ENCODE measurements at regions not wholly inside any gene's neighbourhood (a gene's known extent, or its start where the extent isn't known, plus 50 kb on each side); places are given as distances from the start of the nearest gene placed in this dataset.

DNA sequence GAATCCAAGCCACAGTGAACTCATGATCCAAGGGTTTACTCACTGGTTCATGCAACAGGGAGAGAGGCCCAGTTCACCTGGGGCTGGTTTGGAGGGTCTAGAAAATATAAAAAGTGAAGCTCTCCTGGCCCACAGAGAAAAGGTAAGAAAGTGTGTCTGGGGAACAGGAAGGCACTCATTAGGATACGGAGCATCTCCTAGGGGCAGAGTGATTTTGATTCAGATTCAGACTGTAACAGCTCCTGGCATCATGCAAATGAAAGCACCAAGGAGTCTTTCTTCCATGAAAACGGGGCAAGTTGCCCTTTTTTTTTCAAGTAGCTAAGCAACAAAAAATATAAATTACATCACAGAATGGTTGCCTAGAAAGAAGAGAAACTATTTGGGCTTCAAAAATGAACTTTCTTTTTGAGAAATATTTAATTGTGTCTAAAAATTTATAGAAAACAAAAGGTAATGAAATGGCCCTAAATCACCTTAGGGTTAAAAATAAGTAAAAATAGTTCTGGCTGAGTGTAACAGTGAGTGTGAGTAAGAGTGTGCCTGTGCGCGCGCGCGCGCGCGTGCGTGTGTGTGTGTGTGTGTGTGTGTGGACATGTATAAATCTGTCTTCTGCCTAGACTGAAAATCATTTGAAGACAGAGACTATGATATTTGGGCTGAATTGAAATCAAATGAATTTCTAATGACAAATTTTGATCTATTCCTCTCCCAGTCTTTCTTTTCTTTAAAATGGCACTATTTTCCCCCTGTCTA is 177.8 kb upstream of the ZNF462 start:
- no peak for DNase-seq

DNA sequence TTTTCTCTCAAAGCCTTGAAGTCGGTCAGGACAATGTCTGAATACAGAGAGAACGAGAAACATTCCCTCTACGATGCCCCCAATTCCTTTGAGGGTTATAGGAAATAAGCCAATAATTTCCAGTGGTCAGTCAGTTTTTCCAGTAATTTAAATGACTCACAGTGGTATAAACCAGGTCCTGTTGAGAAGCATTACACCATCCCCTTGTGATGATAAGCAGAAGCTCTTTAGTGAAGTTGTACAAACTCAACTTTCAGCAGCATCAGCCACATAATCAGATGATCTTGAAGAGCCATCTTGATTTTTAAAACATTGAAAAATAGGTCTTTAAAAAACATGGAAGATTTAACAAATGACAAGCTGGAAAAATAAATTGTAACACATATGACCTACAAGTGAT is 173.9 kb upstream of the ZNF462 start:
- DNase-seq = no peak

- DNase-seq = no peak
Measured at GRCh38 chr9:106691627-106692026, 171.3 kb upstream of the ZNF462 start.

DNA sequence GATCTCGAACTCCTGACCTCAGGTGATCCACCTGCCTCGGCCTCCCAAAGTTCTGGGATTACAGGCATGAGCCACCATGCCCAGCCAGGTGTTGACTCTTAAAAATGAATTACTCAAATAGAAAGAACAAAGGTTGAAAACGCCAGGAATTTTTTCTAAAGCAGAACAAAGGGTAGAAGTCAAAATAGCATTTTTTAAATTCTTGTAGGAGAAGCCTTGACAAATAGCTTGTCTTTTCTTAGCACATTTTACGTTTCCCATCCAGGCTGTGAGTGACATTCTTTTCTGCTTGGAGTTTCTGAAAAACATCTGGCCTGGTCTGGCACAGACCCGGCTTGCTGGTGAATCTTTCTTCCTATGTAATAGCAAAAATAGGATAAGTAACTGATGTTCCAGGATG is 169.4 kb upstream of the ZNF462 start:
- DNase-seq = no peak

DNA sequence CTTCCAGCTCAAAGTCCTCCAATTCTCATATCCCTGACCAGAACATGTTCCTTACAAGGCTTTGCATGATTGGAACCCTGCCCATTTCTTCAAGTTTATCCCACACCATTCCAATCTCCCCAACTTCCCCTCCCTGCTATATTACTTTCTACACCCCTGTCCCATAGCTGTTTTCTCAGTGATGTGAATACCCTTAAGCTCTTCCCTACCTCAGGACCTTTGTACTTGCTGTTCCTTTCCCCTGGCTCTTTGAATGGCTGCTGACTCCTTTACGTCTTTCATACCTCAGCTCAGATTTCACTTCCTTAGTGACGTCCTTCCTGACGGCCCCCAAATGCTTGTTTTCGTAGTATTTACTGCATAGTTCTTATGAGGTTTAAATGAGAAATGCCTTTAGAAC is 166.2 kb upstream of the ZNF462 start:
- no peak for DNase-seq

DNA sequence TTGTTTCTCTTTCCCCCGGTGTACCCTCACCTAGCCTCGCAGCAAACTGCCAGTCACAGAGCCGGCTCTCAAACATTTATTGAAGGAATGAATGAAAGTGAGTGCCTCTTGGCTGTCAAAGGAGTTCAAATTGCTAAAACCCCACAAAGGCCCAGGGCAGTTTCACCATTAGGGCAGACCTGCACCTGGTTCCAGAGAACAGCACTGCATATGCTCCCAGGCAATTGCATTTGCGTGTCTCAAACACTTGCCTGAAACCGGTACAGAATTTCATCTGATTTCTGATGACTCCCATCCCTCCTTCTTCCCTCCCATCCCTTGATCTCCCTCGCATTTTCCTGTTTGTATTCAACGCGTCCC is 165.6 kb upstream of the ZNF462 start:
- no peak for DNase-seq

GRCh38 chr9:106697750-106698502 is 165.0 kb upstream of the ZNF462 start:
- DNase-seq = no peak

DNA sequence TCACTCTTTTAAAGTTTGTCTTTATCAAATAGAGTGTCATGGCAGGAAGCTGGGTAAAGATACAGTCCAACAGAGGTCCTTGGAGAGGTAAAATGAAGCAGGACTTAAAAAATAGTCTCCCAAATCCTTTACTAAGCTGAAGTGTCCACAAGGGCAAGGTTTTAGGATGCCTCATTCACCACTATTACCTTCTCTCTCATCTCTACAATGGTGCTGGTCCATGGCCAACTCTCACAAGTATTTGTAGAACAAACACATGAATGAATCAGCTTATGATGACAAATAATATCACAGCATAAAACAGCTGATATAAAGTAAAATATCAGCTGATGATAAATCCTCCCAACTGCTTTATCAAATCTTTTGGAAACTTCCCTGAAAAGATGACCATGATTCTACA is 162.3 kb upstream of the ZNF462 start:
- DNase-seq = no peak

GRCh38 chr9:106701611-106702010 is 161.4 kb upstream of the ZNF462 start:
- DNase-seq = no peak

DNA sequence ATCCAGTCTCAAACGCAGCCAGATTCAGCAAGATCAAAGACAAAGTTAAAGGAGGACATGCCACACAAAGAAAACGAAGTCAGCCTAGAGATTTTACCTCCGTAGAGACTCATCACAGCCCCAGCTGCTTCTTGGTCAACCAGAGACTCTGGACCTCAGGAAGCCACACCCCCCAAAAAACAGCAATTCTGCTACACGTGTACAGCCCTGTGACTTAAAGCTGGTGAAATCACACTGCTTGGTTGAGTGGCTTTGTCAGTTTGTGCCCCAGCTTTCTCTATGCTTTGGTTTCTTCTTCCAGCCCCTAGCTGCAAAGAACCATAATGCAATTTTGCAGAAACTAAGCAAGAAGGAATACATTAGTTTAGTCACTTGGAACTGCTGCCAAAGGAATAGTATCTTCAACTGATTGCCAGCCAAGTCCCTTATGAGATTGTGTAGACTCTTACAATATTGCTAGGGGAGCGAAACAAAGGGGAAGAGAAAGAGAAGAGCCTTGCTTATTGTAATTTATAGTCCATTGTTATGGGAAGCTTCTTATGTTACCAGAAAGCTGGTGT is 158.8 kb upstream of the ZNF462 start:
- DNase-seq = no peak

DNA sequence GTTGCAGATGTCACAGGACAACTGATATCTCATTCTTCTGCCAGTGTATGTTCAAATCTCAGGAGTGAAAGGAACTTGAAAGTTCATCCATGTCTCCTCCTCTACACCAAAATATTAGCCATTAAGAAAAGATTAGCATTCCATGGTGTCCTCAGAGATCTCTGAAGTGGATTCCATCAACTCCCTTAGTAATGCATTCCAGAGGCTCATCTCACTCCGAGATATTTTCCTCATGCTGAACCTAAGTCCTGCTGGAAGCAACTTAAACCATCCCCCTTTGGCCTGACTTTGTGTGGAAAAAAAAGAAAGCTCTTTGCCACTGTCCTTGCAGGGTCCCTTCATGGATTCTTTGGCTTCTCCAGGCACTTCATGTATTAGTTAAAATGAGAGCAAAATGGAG is 155.7 kb upstream of the ZNF462 start:
- DNase-seq = no peak

DNA sequence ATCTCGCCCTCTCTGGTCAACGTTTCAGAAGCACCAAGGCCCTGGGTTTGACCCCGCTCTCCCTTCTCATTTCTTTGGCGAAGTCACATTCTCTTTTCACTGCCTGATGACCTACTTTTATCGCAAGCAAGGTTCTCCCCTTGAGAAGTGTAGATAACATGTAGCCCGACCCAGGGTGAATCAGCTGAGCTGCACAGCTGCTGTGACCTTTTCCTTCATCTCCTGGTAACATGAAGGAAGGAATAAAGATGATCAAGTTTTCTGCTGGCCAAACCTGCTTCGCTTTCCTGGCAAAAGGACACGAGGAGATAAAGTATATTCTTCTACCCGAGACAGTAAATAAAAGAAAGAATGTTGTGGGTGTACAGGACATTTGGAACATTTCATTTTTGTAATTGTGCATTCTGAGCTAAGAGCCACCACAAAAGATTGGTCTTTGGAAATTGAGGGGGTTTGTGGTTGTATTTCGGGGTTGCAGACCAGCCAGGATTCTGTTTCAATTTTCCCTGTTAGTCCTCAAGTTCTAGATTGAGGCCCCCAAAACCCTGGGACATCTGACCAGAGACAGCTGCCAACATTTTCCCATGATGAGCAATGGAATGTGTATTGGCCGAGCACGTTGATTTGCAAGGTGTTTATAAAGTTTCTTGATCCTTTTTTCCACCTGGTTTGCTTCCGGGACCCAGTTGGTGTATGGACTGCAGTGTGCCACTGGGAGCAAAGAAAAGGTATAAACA is 155.1 kb upstream of the ZNF462 start:
- no peak for DNase-seq

- no peak for DNase-seq
Measured at GRCh38 chr9:106708475-106709146, 154.4 kb upstream of the ZNF462 start.

DNA sequence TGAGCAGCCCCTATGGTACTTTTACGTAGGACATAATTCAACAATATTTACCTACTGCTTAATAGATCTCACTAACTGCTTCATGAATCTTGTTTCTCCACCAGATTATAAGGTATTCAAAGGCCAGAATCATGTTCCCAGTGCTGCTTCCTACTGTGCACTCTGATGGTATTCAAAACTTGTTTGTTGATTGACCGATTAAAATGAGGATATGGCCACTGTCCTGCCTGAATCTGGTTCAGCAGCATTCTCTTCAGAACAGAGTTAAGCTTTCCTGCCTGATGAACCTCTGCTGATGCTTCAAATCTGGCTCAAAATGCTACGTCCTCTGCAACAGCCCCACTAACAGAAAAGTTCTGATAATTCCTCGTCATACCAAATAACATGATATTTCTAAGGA is 150.7 kb upstream of the ZNF462 start:
- no peak for DNase-seq

GRCh38 chr9:106713206-106713605 is 149.8 kb upstream of the ZNF462 start:
- DNase-seq = no peak

DNA sequence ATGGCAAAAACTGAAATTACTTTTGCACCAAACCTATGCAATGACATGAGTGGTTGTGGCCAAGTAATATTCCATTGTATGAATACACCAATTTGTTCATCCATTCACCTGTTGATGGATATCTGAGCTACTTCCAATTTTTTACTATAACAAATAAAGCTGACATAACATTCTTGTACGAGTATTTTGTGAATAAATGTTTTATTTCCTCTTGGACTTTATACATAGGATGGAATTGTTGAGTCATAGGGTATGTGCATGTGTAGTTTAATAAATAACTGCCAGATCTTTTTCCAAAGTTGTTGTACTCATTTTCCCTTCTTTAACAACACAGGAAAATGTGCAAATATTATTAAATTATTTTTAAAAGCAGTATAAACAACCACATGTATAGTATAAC is 146.1 kb upstream of the ZNF462 start:
- no peak for DNase-seq

DNA sequence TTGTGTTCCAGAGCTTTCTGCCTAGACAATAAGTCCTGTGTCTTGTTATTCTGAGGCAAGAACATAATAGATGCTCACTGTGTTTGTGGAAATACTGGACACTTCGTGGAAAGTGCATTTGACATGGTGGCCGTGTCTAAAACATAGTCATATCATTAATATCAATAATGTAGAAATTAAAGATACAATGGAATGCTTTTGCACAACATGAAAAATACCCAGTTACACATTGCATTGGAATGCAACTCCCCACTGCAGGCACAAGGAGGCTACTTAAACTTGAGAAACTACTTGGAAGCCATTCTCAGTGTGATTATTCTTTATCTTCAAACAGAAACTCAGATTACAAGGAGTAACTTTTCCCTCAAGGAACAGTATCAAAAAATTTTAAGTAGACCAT is 145.3 kb upstream of the ZNF462 start:
- no peak for DNase-seq

DNA sequence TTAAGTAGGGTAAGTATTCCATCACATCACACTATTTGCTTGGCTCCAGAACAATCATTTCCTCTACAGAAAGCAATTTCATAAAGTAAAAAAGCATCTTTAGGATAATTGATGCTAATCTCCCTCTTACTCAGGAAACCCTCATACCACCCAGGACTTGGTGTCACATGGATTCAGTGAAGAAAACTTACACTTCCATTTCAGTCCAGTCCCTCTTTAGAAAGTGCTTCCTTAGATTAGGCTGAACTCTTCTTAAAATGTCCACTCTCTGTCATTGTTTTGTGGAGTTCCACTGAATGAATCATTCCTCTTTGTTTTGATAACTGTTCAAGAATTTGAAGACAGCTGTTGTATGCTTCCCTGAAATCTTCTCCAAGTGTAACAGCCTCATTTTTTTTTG is 144.0 kb upstream of the ZNF462 start:
- DNase-seq = no peak

GRCh38 chr9:106722051-106722753 is 140.8 kb upstream of the ZNF462 start:
- DNase-seq = no peak

DNA sequence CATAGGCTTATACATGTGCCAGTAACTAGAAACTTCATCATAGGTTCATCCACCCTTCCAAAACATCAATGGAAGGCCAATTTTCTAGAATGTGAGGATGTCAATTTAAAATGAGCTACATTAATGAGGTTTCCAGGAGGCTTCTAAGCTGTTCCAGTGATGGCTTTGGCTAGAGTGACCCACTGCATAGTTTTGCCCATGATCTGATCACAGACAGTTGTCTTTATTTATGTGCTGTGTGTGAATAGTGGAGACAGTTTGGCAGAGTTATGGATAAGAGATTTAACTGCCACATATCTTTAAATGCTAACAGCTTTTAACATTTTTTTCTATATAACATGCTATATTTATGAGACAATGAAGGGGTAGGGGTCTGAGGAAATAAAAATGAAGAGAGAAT is 139.0 kb upstream of the ZNF462 start:
- no peak for DNase-seq

- DNase-seq = no peak
Measured at GRCh38 chr9:106724566-106724965, 138.4 kb upstream of the ZNF462 start.

DNA sequence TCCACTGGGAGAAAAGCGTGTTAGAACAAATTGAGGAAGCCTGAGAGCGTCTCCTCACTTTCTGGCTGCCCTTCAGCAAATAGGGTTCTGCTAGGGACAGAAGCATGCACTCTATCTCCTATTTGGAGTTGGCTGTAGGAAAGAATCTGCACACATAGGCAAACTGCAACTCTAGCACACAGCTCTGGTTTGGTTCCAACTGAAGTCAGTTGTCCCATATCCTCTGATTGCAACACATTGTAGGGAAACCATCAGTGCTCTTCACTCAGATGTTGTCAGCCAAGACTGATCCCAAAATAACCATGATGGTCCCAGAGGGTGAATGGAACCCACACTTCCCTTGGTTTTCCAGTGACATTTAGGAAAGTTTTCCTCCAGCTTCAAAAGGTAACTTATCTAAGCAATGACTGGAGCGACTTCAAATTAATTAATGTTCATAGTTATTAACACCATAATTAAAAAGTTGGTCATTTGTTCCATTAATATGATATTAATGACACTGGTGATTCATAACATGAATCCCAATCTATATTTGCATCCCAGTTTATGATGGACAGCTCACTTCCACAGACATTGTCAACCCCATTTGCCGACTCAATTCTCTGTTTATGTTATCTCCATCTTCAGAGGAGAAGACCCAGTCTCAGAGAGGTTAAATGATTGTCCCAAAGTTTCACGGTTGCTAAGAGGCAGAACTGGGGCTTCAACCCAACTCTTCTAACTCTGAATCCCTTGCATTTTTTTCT is 136.7 kb upstream of the ZNF462 start:
- no peak for DNase-seq
